Stimulated activated CD4-positive, alpha-beta T cell treated with anti-CD3 and anti-CD28 coated beads, TNF-alpha, amount 100 ng/mL, for 24 hours (primary cell): ENCODE measurements at regions not wholly inside any gene's neighbourhood (a gene's known extent, or its start where the extent isn't known, plus 50 kb on each side); places are given as distances from the start of the nearest gene placed in this dataset.

ENCODE experiments used
- DNase-seq, 3 experiments: peaks; one replicate each; pipeline ENCODE4 v3.0.0-alpha.2; 2020; ENCODE audit warnings: low read depth in 3 of 3

DNA sequence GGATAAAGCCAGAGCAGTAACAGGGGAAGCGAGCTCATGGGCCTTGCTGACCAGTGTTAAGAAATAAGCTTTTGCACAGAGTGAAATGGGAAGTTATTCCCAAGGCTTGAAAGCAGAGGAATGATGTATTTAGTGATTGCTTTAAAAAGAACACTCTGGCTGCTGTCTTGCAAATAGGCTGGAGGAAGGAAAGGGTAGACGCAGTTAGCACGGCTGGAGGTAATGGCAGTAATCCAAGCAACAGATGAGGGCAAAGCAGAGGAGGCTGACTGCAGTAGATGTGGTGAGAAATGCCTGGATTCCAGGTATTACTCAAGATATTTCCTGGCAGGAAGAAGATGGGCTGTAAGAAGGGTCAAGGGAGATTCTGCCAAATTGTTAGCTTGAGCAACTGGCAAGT is 1342.3 kb upstream of the AGA start:
- no peak for DNase-seq

DNA sequence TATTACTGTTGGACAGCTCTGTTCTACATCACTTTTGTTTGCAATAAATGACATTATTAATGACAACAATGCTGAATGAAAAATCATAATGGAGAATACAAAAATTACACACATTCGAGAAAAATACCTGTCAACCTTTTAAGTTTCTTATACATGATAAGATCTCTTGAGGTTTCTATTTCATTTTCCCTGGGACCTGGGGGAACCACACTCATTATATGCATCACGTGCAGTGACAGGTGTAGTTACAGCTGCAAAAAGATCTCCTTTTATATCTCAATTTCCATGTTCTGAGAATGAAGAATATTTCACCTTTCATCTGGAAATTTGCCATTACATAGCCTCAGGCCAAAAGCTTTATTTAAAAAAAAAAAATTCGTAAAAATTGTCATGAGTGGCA is 1347.0 kb upstream of the AGA start:
- no peak for DNase-seq

DNA sequence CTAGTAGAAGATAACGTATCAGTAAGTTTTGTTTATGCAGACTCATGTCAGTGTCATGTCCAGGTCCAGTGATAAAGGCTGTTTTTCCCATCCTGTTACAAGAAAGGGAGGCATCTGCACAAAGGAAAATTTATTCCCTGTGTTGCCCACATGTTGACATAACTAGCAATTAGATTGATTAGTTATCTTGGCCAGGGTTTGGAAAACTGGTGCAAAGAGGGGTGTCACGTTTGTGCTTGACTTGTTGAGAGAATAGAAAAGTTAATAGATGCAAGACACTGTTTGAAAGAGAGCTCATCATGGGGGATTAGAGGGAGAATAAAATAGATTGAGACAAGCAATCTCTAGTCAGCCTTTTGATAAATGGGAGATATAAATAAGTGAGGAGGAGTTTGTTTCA is 1357.0 kb upstream of the AGA start:
- DNase-seq = no peak

DNA sequence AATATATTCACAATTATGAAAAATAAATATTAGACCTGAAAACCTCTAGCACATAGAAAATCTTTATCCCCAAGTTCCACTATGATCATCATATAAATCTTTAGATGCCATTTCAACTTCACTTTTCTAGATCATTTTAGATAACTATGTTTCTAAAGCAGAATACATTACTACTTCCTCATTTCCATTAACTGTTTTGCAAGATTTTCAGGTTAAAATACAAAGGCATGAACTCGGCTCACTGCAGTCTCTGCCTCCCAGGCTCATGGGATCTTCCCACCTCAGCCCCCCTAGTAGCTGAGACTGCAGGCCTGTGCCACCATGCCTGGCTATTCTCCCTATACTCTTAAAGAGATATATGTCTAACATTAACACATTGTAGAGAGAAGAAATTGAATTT is 1365.9 kb upstream of the AGA start:
- no peak for DNase-seq

DNA sequence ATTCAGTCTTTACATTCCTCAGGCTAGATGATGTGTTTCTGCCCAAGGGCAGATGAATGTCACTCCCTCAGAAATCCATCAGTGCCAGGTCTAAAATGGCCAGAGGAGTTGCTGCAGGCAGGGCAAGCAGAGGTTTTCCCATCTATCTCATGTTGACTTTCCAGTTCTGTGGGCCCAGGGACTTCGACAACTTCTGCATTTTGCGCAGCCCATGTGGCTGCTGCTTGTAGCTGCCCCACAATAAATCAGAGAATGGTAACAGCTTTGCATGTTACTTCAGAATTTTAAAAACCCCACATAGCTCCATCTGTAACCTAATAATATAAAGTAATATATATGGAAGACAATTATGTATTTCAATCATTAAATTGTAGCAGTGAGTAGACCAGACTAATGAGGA is 1367.7 kb upstream of the AGA start:
- no peak for DNase-seq

DNA sequence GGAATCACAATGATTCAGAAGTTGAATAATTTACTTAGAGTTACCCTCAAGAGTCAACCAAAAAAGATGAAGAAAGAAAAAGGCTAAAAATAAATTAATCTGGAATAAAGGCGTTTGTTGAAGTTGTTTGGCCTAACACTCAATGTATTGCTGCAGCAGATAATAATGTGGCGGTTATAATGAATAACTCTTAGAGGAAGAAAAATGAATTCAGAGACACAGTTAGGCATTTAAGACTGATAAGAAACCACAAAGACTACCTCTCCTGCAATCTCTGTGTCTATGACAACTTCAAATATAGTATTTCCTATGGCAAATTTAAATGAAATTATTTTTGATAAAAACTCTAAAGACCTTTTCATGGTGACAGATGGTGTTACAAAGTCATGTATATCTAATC is 1369.1 kb upstream of the AGA start:
- no peak for DNase-seq

DNA sequence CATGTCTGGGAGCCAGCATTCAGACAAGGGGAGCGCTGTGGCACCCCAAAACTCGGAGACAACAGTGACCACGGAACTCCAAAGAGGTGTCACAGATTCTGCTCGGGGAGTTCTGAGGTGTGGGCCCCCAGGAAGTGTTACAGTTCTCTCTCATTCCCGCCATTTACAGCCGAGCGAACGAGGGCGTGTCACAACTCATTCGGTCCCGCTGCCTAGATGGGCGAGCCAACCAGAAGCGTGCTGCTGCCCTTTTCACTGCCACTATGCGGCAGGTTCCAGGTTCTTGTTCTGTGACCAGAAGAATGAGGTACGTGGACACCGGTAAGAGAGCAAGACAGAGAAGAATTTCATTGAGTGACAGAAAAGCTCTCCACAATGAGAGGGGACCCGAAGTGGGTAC is 1370.6 kb upstream of the AGA start:
- DNase-seq = no peak

DNA sequence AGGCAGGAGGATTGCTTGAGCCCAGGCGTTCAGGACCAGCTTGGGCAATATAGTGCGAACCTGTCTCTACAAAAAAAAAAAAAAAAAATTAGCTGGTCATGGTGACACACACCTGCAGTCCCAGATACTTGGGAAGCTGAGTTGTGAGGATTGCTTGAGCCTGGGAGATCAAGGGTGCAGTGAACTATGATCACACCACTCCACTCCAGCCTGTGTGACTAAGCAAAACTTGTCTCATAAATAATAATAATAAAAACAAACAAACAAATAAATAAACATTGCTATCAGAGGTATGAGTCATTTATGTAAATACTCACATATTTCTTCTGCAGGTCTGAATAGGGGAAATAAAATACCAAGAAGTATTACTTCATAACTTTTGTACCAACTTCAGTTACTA is 1372.7 kb upstream of the AGA start:
- no peak for DNase-seq

DNA sequence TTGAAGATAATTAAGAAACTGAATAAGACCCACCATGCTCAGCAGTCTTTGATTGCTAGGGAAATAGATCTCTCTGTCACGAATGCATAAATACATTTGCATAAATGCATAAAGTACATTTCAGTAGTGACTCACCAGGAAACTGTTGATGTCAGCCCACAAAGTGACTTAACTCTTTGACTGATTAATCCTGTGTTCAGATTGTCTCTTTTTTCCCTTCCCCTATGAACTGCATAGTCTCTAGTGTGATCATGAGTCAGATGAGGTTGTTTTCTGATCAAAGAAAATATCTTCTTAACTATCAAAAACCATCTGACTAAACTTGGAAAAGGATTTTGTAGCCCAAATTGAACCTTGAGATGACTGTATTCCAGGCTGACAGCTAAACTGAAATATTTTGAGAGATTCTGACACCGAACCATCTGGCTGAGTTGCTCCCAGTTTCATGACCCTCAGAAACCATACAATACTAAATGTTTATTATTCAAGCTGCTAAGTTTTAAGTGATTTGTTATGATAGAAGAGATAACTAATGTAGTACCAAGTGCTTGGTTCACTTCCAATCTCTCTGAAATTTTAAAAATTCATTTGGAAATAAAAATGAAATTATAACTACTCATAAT is 1381.5 kb upstream of the AGA start:
- DNase-seq = no peak

DNA sequence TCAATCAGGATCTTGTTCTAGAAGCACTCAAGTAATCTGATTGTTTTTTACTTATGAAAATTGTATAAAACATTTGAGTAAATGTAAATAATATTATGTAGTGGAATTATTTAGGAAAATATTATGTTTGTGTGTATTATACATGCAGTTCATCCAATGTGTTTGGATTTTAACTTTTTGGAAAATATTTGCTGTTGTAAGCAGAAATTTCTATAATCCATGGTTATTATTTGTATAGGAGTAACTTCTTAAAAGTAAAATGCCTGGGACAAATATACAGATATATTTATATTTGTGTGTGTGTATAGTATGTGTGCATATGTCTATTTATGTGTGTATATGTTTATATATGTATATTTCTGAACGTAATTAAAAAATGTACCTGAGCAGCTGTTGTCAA is 1394.6 kb upstream of the AGA start:
- no peak for DNase-seq

DNA sequence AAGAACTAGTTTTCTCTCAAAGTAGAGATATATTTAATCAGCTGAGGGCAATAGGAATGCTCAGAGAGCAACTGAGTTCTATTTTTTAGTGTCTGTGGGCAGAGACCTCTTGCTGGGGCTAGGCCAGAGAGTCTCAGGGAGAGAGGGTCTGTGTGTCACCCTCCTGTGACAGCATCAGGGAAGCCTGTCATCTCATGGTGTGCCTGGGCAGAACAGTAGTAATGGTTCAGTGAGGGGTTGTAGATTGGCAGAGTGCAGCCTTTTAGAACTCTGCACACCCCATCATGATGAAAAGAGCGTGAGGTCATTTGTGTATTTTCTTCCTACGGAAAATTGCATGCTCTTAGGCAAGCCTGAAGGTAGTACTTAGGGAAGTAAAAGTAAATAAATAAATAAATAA is 1396.5 kb upstream of the AGA start:
- no peak for DNase-seq

DNA sequence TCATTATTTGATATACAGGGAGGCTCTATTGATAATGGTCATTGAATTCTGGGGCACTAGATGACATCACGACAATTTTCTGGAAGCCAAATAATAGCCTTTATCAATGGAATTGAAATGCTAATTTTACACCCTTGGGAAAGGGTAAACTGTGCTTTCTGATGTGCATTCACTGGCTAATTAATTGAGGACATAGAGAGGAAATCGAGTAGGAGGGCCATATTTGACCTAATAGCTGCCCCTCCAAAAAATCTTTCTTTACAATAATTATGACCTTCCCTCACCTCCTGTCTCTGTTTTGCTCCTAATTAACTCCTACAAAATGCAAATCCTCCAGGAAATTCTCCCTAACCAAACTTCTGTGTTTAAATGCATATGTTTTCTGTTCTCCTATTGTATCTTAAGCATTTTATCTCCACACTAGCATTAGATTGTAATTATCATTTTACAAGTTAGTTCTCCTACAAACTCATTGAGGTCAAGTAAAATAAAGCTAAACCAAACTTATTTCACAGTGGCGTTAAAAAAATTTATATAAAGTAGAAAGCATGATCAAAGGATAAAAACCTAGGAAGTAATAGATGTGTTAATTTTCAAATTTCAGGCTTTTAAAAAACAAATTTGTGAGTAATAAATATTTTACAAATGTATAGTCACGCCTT is 1414.0 kb upstream of the AGA start:
- DNase-seq = no peak

DNA sequence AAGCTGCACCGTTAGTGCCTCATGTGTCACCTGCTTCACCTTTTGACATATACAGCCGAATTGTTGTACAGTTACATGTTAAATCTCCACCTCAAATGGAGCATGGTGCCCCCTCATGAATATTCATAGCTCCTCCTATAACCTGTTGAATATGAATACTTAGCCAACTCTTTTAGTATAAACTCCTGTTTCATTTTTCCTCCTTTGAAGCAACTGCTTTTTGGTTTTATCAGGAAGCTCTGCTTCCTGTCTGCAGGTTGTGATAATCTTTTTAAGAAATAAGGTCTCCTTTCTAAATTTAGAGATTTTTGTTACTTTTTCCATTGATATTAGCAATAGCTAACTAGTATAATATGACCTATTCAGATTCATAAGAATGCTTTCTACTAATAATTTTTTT is 1429.2 kb upstream of the AGA start:
- DNase-seq = no peak

DNA sequence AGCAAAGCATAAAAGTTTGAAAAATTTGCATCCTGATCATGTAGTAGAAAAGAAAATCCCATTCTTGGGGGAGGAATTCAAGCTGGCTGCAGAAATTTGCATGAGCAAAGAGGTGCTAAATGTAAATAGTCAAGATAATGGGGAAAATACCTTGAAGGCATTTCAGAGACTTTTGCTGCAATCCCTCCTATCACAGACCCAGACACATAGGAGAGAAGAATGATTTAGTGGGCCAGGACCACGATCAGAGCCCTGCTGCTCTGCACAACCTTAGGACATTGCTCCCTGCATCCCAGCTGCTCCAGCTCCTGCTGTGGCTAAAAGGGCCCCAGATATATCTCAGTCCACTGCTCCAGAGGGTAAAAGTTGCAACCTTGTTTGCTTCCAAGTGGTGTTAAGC is 1439.7 kb upstream of the AGA start:
- DNase-seq = no peak

DNA sequence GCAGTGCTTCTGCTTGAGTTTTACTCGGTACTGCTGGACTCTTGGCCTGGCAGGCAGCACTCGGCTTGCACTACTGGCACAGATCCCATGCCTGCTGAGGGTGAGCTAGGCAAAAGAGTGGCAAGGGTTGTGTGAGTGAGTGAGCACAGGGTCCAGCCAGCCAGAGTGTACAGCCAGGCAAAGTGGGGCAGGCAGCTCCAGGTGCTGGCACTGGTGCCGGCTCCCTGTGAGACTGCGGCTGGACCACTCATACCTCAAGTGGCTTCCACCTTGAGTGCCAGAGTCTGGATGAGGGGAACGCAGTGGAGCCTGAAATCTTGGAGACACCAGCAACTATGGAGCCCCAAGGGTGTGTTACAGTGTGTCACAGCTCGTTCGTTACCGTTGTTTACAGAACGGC is 1451.9 kb upstream of the AGA start:
- no peak for DNase-seq

DNA sequence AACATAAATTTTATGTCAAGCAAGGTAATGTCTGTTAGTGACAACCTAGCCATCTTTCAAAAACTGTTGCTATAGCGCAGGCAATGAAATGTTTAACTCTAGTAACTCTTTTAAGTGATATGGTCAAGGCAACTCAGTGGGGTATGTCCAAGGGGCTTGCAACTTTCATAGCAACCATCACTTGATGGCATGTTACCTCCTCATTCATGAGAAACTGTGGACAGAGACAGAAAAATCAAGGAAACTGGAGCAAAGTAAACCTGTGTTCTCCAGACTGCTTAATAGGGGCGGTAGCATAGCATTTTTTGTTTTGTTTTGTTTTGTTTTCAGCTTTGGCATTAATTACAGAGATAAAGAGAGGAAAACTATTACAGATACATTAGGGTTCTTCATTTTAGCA is 1456.8 kb upstream of the AGA start:
- no peak for DNase-seq

DNA sequence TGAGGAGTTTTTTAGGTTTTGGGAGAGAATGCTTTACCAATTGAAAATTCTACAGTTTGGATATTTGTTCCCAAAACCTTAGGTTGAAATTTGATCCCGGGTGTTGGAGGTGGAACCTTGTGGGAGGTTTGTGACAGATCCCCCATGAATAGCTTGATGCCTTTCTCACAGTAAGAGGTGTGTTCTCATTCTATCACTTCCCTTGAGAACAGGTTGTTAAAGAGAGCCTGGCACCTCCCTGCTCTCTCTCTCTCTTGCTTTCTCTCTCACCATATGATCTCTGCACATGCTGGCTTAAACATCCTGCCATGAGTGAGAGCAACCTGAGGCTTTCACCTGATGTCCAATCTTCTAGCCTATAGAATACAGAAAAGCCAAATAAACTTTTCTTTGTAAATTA is 1475.5 kb upstream of the AGA start:
- no peak for DNase-seq

DNA sequence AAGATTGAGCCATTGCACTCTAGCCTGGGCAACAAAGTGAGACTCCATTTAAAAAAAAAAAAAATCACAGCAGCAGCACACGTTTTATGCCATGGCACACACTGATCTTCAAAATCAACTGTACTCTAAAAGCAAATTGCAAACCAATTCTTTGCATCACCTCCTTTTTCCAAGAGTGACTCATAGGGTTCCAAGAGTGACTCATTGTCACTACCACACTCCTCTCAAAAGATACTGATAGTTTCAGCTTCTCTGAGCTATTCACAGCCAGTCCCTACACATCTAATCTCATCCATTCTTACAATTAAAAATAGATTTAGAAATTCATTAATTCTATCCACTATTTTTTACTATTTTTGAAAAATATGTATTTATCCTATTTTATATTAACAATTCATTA is 1494.9 kb upstream of the AGA start:
- no peak for DNase-seq

DNA sequence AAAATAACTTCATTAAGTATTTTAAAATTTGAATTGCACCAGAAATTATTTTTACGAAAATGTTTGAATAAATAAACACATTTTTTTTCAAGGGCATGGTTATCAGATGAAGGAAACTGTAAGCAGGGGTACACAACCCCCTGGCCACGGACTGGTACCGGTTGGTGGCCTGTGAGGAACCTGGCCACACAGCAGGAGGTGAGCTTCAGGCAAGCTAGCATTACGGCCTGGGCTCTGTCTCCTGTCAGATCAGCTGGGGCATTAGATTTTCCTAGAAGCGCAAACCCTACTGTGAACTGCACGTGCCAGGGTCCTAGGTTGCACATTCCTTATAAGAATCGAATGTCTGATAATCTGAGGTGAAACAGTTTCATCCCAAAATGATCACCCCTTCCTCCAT is 1499.7 kb upstream of the AGA start:
- no peak for DNase-seq

DNA sequence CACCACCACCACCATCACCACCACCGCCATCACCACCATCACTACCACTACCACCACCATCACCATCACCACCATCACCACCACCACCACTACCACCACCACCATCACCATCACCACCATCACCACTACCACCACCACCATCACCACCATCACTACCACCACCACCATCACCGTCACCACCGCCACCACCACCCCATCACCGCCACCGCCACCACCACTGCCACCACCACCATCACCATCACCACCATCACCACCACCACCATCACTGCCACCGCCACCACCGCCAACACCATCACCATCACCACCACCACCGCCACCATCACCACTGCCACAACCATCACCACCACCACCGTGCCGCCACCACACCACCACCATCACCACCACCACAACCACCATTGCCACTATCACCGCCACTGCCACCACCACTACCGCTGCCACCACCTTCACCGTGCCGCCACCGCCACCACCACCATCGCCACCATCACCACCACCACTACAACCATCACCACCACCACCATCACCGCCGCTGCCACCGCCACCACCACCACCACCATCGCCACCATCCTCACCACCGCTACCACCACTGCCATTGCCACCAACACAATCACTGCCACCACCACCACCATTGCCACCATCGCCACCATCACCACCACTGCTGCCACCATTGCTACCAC is 1511.3 kb upstream of the AGA start:
- no peak for DNase-seq

DNA sequence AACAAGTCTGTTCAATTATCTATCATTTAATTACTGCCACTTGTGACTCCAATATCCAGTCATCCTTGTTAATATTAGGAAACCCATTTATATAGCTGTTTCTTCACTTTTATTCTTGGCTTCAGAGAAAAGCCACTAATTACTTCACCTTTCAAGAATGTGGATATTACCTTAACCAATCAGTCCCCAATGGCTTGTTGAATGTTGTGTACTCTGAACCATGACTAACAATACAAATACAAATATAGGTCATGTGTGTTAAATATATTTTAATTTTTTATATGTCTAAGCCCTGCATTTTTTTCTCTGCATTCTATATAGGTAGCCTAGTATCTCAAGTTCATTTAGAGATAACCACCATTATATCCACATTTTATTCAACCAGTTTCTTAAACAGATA is 1513.4 kb upstream of the AGA start:
- DNase-seq = no peak

DNA sequence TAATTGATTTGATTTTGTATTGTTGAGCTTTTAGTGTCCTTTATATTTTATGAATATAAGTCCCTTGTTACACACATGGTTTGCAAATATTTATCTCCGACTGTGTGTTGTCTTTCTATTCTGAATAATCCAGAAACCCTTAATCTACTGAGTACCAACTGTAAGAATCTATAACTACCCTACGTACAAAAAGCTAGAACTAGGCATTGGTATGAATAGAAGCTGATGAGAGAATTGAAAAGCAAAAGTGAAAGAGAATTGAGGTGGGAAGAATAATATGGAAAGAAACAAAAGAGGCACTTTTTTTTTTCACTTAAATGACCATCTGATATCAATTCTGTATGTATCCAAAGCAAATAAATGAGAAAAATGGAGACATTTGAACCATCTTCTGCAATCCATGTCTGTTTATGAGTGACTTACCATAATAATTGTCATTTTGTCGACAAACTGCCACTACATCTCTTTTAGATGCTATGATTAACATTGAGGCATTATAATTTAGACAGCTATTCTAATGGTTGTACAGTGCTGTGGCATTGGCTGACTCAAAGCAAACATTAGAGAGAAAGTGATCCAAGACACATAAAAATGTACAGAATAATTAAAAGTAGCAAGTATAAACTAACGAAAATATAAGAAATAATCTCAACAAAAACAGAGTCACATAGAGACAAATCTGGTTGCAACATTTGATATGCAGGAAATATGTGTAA is 1516.6 kb upstream of the AGA start:
- DNase-seq = no peak

DNA sequence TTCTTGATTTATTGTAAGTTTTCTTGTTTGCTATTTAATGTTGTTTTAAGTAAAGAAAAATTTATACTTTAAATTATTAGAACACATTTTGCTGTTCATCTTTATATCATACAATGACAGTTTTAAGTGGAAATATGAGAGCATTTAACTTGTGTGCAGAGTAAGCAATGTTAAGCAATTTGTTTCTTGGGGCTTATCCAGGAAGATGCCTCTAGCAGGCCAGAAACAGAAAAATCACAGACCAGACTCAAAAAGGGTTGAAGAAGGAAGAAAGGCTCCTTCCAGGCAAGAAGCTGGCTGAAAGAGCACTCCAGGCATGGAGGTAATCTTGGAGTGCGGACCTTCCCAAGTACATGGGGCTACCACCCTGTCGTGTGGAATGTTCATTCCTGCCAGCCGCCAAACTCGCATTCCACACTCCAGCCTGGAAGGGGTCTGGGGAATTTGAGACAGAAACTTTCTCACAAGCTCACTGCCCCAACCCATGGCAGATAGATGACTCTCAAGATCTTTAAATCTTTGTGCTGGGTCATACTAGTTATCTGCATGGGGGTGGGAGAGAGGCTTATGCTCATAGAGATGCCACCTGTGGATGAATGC is 1521.3 kb upstream of the AGA start:
- no peak for DNase-seq
